ENCODE measurements at regions not wholly inside any gene's neighbourhood (a gene's known extent, or its start where the extent isn't known, plus 50 kb on each side); places are given as distances from the start of the nearest gene placed in this dataset.

GRCh38 chr7:46076527-46076926 lies 155.5 kb upstream of the IGFBP3 start:
- H3K4me1 ChIP-seq (ENCODE audit: control insufficient read depth in 3 of 3, insufficient read depth in 3 of 3, low read length in 3 of 3), result no peaks in the 10 kb centered on the region
- H3K27me3 ChIP-seq (ENCODE audit: control insufficient read depth in 3 of 3, insufficient read depth in 3 of 3, low read length in 3 of 3), result no peaks in the 10 kb centered on the region
- peaks cover 0 to 2% (median 0%) of the 10 kb centered on the region in 3 donors for H3K9me3 ChIP-seq (ENCODE audit: control insufficient read depth in 3 of 3, low read length in 3 of 3)
- no peaks in the 10 kb centered on the region for H3K36me3 ChIP-seq (ENCODE audit: control insufficient read depth in 3 of 3, insufficient read depth in 3 of 3, low read length in 3 of 3)
- H3K9ac ChIP-seq (ENCODE audit: low read depth in 1 of 3, low read length in 3 of 3), result no peak overlapping the region
- H3K4me3 ChIP-seq (ENCODE audit: low read length in 3 of 3), result no peak overlapping the region
- no peak overlapping the region for H3K27ac ChIP-seq (ENCODE audit: low read depth, low read length)

GRCh38 chr7:46072722-46073121 lies 151.7 kb upstream of the IGFBP3 start:
- peaks cover 0 to 2% (median 0%) of the 10 kb centered on the region in 3 donors for H3K9me3 ChIP-seq (ENCODE audit: control insufficient read depth in 3 of 3, low read length in 3 of 3)
- H3K36me3 ChIP-seq (ENCODE audit: control insufficient read depth in 3 of 3, insufficient read depth in 3 of 3, low read length in 3 of 3), result no peaks in the 10 kb centered on the region
- H3K27ac ChIP-seq (ENCODE audit: low read depth, low read length), result no peak overlapping the region
- H3K4me1 ChIP-seq (ENCODE audit: control insufficient read depth in 3 of 3, insufficient read depth in 3 of 3, low read length in 3 of 3), result no peaks in the 10 kb centered on the region
- no peaks in the 10 kb centered on the region for H3K27me3 ChIP-seq (ENCODE audit: control insufficient read depth in 3 of 3, insufficient read depth in 3 of 3, low read length in 3 of 3)
- no peak overlapping the region for H3K4me3 ChIP-seq (ENCODE audit: low read length in 3 of 3)
- no peak overlapping the region for H3K9ac ChIP-seq (ENCODE audit: low read depth in 1 of 3, low read length in 3 of 3)

- Histone ChIP-seq H3K9me3 (ENCODE audit: control insufficient read depth in 3 of 3, low read length in 3 of 3) (peaks cover 0 to 2% (median 0%) of the 10 kb centered on the region in 3 donors), H3K27ac (ENCODE audit: low read depth, low read length) (no peak overlapping the region), H3K4me1 (ENCODE audit: control insufficient read depth in 3 of 3, insufficient read depth in 3 of 3, low read length in 3 of 3) (no peaks in the 10 kb centered on the region), H3K27me3 (ENCODE audit: control insufficient read depth in 3 of 3, insufficient read depth in 3 of 3, low read length in 3 of 3) (no peaks in the 10 kb centered on the region), H3K9ac (ENCODE audit: low read depth in 1 of 3, low read length in 3 of 3) (no peak overlapping the region), H3K36me3 (ENCODE audit: control insufficient read depth in 3 of 3, insufficient read depth in 3 of 3, low read length in 3 of 3) (no peaks in the 10 kb centered on the region), H3K4me3 (ENCODE audit: low read length in 3 of 3) (no peak overlapping the region)
These were observed 150.5 kb upstream of the IGFBP3 start for GRCh38 chr7:46071601-46072000.

DNA sequence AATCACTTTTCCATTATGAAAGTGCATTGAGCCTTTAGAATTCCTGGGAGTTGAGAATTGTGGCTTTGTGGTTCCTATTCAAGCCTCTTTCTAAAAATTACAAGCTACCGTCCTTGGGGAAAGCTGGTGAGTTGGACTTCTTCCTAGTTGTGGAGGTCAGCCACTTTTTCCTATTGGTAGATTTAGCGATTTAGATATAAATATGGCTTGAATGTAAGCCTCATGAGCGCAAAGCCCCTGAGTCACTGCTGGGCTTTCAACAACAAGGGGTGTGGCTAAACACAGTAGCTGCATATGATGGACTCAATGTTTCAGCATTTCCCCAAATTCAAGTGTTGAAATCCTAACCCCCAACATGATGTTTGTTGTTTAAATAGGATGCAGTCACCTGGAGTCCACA lies 150.0 kb upstream of the IGFBP3 start:
- Histone ChIP-seq H3K4me1 (ENCODE audit: control insufficient read depth in 3 of 3, insufficient read depth in 3 of 3, low read length in 3 of 3) (no peaks in the 10 kb centered on the region), H3K27ac (ENCODE audit: low read depth, low read length) (no peak overlapping the region), H3K9ac (ENCODE audit: low read depth in 1 of 3, low read length in 3 of 3) (no peak overlapping the region), H3K4me3 (ENCODE audit: low read length in 3 of 3) (no peak overlapping the region), H3K9me3 (ENCODE audit: control insufficient read depth in 3 of 3, low read length in 3 of 3) (peaks cover 0 to 2% (median 0%) of the 10 kb centered on the region in 3 donors), H3K36me3 (ENCODE audit: control insufficient read depth in 3 of 3, insufficient read depth in 3 of 3, low read length in 3 of 3) (no peaks in the 10 kb centered on the region), H3K27me3 (ENCODE audit: control insufficient read depth in 3 of 3, insufficient read depth in 3 of 3, low read length in 3 of 3) (no peaks in the 10 kb centered on the region)

DNA sequence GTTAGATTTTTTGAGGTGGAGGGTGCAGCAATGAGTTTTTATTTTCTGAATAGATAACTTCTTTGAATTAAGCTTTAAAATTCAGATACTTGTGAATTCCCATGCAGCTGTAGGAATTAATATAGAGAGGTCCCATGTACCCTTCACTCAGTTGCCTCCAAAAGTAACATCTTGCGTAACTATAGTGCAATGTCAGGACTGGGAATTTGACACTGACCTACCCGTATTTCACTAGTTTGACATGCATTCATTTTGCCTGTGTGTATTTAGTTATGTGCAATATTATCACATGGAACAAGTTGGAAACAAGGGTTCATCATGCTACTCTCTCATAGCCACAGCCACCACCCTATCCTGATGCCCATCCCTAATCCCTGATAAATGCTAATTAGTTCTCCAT lies 147.1 kb upstream of the IGFBP3 start:
- H3K27me3 ChIP-seq (ENCODE audit: control insufficient read depth in 3 of 3, insufficient read depth in 3 of 3, low read length in 3 of 3), result no peaks in the 10 kb centered on the region
- no peaks in the 10 kb centered on the region for H3K4me1 ChIP-seq (ENCODE audit: control insufficient read depth in 3 of 3, insufficient read depth in 3 of 3, low read length in 3 of 3)
- no peaks in the 10 kb centered on the region for H3K9me3 ChIP-seq (ENCODE audit: control insufficient read depth in 3 of 3, low read length in 3 of 3)
- no peaks in the 10 kb centered on the region for H3K36me3 ChIP-seq (ENCODE audit: control insufficient read depth in 3 of 3, insufficient read depth in 3 of 3, low read length in 3 of 3)
- H3K4me3 ChIP-seq (ENCODE audit: low read length in 3 of 3), result no peak overlapping the region
- H3K27ac ChIP-seq (ENCODE audit: low read depth, low read length), result no peak overlapping the region
- no peak overlapping the region for H3K9ac ChIP-seq (ENCODE audit: low read depth in 1 of 3, low read length in 3 of 3)

DNA sequence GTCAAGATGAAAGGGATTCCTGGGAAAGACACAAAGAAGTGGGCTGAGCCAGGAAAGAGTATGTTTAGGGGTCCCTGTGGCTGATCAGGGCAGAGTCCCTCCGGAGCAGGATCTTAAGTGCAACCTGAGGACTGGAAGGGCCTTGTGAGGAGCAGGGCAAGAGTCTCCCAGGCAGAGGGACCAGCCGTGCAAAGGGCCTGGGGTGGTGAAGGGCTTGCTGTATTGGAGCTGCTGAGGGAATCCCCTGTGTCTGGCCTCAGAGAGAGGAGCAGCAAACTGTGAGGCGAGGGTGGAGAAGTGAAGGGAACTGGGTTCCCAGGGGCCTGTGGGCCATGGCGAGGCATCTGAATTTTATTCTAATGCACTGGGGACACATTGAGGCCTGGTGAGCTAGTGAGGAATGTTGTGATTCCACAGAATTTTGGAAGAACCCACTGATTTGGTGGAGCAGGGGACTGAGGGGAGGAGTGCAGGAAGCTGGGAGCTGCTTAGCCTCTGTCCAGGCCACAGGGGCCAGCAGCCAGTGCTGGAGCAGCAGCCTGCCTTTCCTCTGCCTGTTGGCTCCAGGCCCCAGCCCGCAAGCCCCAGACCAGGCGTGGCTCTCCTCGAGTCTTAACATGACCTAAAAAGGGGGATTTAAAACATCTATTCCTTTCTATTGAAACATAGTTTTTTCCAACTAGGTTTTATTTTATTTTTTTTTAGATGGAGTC lies 138.4 kb upstream of the IGFBP3 start:
- Histone ChIP-seq H3K4me3 (ENCODE audit: low read length in 3 of 3) (no peak overlapping the region), H3K9me3 (ENCODE audit: control insufficient read depth in 3 of 3, low read length in 3 of 3) (no peaks in the 10 kb centered on the region), H3K36me3 (ENCODE audit: control insufficient read depth in 3 of 3, insufficient read depth in 3 of 3, low read length in 3 of 3) (no peaks in the 10 kb centered on the region), H3K9ac (ENCODE audit: low read depth in 1 of 3, low read length in 3 of 3) (no peak overlapping the region), H3K4me1 (ENCODE audit: control insufficient read depth in 3 of 3, insufficient read depth in 3 of 3, low read length in 3 of 3) (peaks cover 0 to 3% (median 3%) of the 10 kb centered on the region in 3 donors), H3K27me3 (ENCODE audit: control insufficient read depth in 3 of 3, insufficient read depth in 3 of 3, low read length in 3 of 3) (no peaks in the 10 kb centered on the region), H3K27ac (ENCODE audit: low read depth, low read length) (no peak overlapping the region)

DNA sequence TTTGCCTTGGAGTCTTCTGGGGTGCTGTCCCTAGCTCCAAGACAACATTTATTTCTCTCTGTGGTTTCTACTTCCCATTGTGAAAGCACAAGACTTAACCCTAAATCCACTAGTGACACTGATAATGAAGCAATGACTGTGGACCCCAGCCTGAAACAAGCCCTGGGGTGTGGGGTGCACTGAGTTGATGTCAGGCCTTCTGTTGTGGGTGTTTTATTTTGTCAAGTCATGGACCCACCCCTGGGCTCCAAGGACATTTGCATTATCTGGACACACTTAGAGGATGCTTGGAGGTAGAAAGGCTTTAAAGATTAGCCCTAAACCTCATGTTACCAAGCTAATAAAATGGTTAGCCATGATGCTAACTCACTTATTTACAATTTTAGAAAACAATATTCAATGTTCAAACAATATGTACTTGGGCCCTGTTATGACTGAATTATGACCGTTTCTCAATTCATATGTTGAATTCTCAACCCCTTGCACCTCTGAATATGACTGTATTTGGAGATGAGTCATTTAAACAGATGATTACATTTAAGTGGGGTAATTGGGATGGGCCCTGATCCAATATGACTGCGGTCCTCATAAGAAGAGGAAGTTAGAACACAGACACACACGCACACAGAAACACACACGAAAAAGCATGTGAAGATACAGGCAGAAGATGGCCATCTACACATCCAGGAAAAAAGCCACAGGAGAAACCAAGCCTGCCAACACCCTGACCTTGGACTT lies 137.2 kb upstream of the IGFBP3 start:
- no peaks in the 10 kb centered on the region for H3K9me3 ChIP-seq (ENCODE audit: control insufficient read depth in 3 of 3, low read length in 3 of 3)
- no peak overlapping the region for H3K9ac ChIP-seq (ENCODE audit: low read depth in 1 of 3, low read length in 3 of 3)
- no peaks in the 10 kb centered on the region for H3K27me3 ChIP-seq (ENCODE audit: control insufficient read depth in 3 of 3, insufficient read depth in 3 of 3, low read length in 3 of 3)
- H3K4me3 ChIP-seq (ENCODE audit: low read length in 3 of 3), result no peak overlapping the region
- no peak overlapping the region for H3K27ac ChIP-seq (ENCODE audit: low read depth, low read length)
- peaks cover 0 to 3% (median 3%) of the 10 kb centered on the region in 3 donors for H3K4me1 ChIP-seq (ENCODE audit: control insufficient read depth in 3 of 3, insufficient read depth in 3 of 3, low read length in 3 of 3)
- no peaks in the 10 kb centered on the region for H3K36me3 ChIP-seq (ENCODE audit: control insufficient read depth in 3 of 3, insufficient read depth in 3 of 3, low read length in 3 of 3)

DNA sequence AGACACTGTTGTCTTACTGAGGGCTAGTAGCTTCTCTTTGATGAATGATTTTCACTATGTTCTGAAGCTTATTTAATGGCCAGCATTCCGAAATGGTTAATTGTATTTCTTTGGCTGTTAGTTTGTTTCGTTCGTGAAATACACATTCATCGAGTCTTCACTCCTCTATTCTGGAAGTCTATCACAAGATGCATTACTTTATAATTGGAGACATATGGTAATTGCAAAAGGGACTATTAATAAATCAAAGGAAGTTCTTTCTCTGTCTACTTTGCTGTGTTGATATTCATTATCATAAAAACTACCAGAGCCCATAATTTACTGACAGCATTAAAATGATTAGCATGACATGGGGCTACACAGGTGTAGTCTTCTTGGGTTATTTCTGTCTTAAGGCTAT lies 133.8 kb upstream of the IGFBP3 start:
- Histone ChIP-seq H3K4me1 (ENCODE audit: control insufficient read depth in 3 of 3, insufficient read depth in 3 of 3, low read length in 3 of 3) (peaks cover 0 to 3% (median 3%) of the 10 kb centered on the region in 3 donors), H3K9ac (ENCODE audit: low read depth in 1 of 3, low read length in 3 of 3) (no peak overlapping the region)

GRCh38 chr7:46054272-46054671 lies 133.2 kb upstream of the IGFBP3 start:
- no peak overlapping the region for H3K4me3 ChIP-seq (ENCODE audit: low read length in 3 of 3)
- no peaks in the 10 kb centered on the region for H3K36me3 ChIP-seq (ENCODE audit: control insufficient read depth in 3 of 3, insufficient read depth in 3 of 3, low read length in 3 of 3)
- no peak overlapping the region for H3K9ac ChIP-seq (ENCODE audit: low read depth in 1 of 3, low read length in 3 of 3)
- no peaks in the 10 kb centered on the region for H3K9me3 ChIP-seq (ENCODE audit: control insufficient read depth in 3 of 3, low read length in 3 of 3)
- peak overlapping the region; percentile 12 for H3K27ac ChIP-seq (ENCODE audit: low read depth, low read length)
- H3K4me1 ChIP-seq (ENCODE audit: control insufficient read depth in 3 of 3, insufficient read depth in 3 of 3, low read length in 3 of 3), result peaks cover 0 to 3% (median 3%) of the 10 kb centered on the region in 3 donors
- no peaks in the 10 kb centered on the region for H3K27me3 ChIP-seq (ENCODE audit: control insufficient read depth in 3 of 3, insufficient read depth in 3 of 3, low read length in 3 of 3)

More for the DNA sequence above, 133.8 kb upstream of the IGFBP3 start:
- H3K36me3 ChIP-seq (ENCODE audit: control insufficient read depth in 3 of 3, insufficient read depth in 3 of 3, low read length in 3 of 3), result no peaks in the 10 kb centered on the region
- H3K27ac ChIP-seq (ENCODE audit: low read depth, low read length), result peak overlapping the region; percentile 12
- no peaks in the 10 kb centered on the region for H3K27me3 ChIP-seq (ENCODE audit: control insufficient read depth in 3 of 3, insufficient read depth in 3 of 3, low read length in 3 of 3)
- H3K4me3 ChIP-seq (ENCODE audit: low read length in 3 of 3), result no peak overlapping the region
- H3K9me3 ChIP-seq (ENCODE audit: control insufficient read depth in 3 of 3, low read length in 3 of 3), result no peaks in the 10 kb centered on the region

DNA sequence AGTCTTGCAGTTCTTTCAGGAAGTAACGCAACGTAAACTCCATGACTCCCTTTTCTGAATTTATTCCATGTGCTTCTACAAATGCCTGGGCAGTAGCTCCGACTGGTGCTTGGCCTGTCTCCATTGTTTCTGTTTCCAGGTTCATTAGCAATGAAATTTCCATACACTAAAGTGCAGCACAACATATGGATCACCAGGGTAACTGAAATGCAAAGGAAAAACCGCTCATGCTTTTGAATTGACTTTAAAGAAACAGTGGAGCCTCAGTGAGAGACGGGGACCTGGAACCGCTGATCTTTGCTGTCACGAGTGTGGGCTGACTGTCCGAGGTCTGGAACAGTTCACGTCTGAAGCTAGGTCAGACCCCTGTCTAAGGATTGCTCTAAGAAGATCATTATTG lies 126.5 kb upstream of the IGFBP3 start:
- no peaks in the 10 kb centered on the region for H3K9me3 ChIP-seq (ENCODE audit: control insufficient read depth in 3 of 3, low read length in 3 of 3)
- H3K36me3 ChIP-seq (ENCODE audit: control insufficient read depth in 3 of 3, insufficient read depth in 3 of 3, low read length in 3 of 3), result no peaks in the 10 kb centered on the region
- no peak overlapping the region for H3K4me3 ChIP-seq (ENCODE audit: low read length in 3 of 3)
- H3K27ac ChIP-seq (ENCODE audit: low read depth, low read length), result no peak overlapping the region
- no peaks in the 10 kb centered on the region for H3K4me1 ChIP-seq (ENCODE audit: control insufficient read depth in 3 of 3, insufficient read depth in 3 of 3, low read length in 3 of 3)
- H3K9ac ChIP-seq (ENCODE audit: low read depth in 1 of 3, low read length in 3 of 3), result no peak overlapping the region
- H3K27me3 ChIP-seq (ENCODE audit: control insufficient read depth in 3 of 3, insufficient read depth in 3 of 3, low read length in 3 of 3), result no peaks in the 10 kb centered on the region

All from skeletal muscle tissue (tissue), 3 donors.